GM21723 (cell line): ENCODE measurements at regions not wholly inside any gene's neighbourhood (a gene's known extent, or its start where the extent isn't known, plus 50 kb on each side); places are given as distances from the start of the nearest gene placed in this dataset.
"Not testable (repeated sequence)": the region's sequence is repeated elsewhere in the genome, so short reads cannot be mapped to it uniquely, and the experiment has no call there.

ENCODE experiments used
- ATAC-seq: cut with Tn5 transposase; IDR thresholded peaks from one replicate; pipeline ENCODE4 v1.9.1; 2021; ENCODE audit warnings: mild to moderate bottlenecking, moderate library complexity; ENCODE audit not compliant: unreplicated experiment

DNA sequence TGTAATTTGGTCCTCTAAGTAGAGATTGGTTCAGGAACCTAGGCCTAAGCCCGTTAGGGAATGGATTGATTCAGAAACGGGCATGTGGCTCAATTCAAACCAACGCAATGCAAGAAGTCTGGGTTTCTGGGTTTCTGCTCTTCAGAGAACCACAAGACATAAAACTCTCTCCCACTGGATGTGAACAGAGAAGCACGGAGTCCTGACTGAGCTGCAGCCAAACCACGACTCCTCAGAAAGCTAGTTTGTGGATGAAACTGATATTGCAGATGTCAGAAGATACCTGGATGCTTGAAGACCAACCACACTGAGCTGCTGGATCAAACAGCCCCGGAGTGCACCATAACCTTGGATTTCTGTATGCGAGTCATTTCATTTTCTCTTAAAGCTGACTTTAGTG, 50.0 kb downstream of the SOD2 start:
- ATAC-seq, result no peak

DNA sequence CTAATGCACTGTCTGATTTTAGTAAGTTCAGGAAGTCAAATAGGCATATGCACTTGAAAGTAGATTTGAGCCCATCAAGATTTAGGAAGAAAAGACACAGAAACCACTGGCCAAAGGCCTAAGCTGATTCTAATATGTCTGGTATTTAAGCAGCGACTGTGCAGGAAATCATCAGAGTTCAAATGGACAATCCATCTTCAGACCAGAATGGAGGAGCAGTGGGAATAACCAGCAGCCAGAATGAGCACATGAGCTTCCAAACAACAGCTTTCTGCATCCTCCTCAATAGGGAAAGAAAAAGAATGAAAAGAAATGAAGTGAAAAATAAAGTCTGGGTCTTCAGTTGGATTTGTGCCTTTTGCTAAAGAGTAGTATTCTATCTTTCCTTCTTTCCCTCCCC, 50.6 kb downstream of the SOD2 start:
- ATAC-seq, result no peak

DNA sequence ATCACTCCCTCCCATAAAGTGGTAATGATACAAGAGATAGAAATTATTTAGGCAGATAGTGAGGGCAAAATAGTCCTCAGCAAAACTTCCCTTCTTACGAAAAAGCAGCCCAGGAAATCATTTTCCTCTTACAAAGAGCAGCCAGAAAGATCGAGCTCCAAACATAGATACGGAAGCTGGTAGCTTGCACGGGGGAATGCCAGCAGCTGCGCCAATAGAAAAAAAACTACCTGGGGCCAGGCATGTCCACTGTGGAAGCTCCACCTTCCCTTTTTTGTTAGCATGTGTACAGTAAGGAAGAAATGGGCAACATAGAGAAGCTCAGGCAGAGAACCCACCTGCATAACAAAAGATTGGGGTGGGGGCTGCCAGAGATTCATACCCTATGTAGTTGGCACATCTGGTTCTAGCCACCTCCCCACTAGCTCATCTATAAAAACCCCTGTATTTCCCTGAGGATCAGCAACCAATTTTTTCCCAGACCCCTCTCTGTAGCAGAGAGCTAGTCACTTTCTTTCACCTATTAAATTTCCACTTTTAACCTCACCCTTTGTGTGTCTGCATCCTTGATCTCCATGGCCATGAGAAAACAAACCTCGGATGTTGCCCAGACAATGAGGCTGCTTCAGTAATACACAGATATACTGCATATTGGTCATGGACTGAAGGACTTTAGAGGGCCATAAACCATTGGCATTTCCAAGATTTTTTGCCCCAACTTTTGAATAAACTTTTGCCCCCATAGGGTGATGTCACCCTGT, 52.1 kb downstream of the SOD2 start:
- ATAC-seq, result no peak

DNA sequence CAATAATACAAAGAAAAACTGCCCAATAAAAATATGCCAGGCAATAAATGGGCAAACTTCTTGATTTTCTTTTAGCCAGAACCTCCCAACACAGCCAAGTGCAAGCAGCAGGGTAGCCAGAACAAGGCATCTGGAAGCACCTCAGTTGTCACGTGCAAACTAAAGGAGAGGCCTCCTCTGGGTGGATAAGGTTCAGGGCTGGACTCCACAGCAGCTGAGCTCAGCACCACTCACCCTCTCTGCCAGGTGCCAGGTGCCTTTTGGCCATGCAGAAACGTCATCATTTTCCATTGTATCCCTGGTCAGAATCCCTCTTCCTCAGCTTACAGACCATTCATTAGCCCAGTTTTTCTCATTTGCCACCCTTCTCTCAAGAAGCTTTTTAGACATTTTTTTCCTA, 52.7 kb downstream of the SOD2 start:
- ATAC-seq, result no peak

DNA sequence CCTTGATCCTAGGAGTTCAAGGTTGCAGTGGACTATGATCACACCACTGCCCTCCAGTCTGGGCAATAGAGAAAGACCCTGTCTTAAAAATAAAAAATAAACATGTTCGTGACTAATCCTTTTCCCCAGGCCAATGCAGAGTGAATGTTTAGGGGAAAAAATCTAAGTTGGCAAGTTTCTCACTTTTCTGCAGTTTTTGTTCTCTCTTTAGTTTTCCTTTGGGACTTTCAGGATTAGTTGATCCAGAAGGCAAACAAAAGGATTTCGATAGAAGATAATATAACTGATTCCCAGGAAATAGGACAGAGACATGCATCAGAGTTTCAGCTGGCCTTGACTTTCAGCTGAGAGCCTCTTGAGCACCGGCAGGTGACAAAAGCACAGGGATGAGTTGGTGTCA, 53.3 kb downstream of the SOD2 start:
- ATAC-seq, result no peak

DNA sequence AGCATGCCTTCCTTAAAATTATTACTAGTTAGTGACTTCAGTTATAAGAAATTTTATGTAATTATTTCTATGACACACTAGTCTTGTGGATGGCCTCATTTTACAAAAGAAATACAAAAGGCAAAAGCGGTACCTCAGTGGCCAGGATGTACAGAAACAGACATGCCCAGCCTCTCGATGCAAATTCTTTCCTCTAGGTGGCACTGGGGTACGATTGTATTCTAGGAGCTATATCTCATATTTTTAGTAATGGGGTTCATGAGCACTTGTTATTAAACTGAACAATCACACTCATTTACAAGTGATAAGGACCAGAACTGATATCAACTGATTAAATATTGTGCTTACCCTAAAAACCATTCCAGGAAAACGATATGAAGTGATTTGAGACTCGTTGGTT, 59.8 kb downstream of the SOD2 start:
- ATAC-seq, result no peak

DNA sequence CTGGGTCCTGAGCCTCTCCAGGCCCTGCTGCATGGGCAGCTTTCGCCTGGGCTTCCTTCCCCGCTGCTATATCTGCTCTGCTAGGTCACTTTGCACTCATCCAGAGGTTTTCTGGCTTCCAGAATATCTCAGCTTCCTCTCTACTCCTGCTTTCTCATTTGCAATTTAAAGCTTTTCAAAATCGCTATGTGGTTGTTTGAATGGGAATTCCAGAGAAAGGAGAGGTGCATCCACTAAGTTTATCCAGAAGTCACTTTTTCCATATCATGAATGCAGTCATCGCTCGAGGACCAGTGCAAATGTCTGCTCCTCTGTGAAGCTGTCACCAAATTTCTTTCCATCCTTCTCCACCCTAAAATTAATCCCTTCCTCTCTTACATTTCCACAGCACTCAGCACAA, 61.2 kb downstream of the SOD2 start:
- no peak for ATAC-seq

DNA sequence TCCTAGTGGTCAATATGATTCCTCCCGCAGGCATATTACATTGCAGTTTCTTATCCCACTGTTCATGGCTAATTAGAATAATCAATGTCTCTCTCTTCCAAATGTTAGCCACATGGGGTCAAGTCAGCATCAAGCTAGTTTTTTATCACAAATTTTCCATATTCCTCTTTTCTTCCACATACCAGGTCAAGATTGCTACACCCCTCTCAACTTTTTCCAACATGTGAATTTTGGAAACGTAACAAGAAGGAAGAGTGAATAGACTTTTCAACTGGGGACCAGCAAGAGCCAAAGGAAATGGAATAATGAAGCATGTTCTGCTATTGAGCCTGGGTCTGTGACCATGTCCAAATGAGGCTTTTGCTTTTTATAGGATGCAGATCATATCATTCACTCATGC, 65.1 kb downstream of the SOD2 start:
- no peak for ATAC-seq

DNA sequence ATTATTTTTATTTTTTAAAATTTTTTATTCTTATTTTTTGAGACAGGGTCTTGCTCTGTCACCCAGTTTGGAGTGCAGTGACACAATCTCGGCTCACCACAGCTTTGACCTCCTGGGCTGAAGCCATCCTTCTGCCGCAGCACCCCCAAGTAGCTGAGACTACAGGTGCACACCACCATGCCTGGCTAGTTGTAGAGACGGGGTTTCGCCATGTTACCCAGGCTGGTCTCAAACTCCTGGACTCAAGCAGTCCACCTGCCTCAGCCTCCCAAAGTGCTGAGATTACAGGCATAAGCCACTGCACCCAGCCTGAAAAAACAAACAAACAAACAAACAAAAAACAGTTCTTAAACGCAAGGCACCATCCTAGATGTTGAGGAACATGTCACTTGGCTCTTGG, 66.5 kb downstream of the SOD2 start:
- ATAC-seq, result not testable (repeated sequence)

DNA sequence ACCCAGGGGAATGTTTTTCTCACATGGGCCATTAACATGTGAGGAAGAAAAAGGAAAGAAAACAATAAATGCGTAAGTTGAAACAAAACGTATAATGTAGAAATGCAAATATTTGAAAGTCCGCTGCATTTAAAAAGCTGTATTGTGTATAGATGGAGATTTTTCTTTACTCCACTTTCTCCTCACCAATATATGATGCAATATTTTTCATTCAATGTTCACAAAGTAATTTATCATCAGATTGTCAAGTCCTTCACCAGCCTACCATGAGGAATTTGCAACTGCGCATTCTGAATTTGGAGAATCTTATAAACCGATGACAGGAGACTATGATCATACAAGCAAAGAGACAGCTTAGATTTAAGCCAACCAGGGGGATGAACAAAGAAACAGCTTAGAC, 69.9 kb downstream of the SOD2 start:
- no peak for ATAC-seq

DNA sequence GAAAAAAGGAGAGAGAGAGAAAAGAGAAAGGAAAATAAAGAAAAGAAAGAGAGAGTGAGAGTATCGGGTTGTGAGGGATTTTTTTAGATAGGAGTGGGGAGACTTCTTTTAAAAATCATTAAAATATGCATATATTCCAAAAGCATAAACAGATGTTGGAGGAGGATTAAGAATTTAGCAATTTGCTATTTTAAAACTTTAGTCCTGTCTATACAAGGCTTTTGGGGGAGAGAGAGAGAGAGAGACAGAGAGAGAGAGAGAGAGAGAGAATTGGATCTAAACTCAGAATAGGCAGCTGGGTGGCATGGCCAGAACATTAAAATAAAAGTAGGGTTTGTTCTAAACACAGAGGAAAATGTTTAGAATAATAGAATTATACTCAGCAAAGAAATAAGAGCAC, 72.1 kb downstream of the SOD2 start:
- ATAC-seq, result no peak

DNA sequence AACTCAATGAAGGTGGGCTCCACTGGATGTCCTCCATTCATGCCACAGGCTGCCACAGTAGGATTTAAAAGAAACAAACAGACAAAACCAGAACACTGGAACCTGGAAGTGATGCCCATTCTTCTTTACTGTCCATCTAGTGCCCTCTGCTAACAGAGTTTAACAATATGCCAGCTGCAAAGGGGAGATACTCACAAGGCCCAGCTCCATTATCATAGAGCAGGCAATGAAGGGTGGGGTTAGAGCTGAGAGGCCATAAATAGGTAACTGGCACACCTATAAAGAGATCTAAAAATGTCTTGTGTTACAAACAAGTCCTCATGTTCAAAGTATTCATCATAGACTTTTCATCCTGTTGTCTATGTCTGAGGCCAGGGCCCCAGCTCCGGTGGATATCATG, 75.6 kb downstream of the SOD2 start:
- ATAC-seq, result no peak

DNA sequence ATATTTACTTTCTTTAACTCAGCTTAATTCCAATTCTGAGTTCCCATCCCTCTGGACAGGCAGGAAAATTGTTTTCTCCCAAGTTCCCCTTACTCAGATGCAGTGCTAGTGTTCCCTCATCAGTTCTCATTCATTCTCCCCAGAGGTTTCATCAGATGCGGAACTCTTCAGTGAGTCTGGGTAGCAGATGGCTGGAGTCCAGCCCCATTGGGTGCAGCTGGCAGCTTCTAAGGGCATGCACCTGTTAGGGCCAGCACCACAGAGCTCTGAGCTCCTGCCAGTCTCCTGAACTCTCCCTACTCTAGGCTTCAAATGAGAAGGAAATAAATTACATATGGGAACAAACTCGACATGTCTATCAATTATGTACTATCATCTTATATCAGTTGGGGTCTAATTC, 76.6 kb downstream of the SOD2 start:
- ATAC-seq, result no peak

DNA sequence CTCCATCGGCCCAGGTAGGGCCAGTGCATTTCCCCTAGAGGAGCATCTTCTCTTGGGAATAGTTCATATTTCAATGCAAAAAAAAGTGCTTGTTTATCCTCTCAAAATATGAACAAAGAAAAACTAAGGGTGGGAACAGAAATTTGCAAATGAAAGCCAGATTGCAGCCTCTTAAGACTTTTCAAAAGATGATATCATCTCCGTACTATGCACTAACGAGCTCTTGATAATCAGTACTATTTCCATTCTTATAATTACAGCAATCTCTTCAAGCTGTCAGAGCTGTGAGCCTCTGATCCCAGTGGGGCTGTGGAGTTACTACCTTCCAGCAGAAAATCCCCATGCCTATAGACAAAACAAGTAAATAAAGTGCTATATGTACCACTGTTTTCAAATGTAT, 77.1 kb downstream of the SOD2 start:
- no peak for ATAC-seq

DNA sequence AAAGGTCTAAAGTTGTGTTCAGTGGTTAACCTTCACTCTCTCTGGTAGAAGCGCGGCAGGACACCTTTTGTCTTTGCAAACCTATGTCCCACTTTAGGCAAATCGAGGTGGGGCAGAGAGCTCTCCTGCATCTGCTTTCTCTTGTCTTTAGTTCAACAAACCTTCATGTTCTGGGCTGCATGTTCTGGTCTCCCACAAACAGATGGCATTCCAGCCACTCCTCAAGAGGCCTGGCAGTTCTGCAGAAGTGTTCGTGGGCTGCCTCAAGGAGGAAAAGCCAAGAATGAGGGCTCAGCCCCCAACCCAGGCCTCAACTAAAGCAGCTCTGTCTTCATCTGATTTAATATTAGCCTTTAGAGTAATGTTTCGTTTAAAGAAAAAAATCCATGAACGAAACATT, 82.2 kb downstream of the SOD2 start:
- no peak for ATAC-seq

DNA sequence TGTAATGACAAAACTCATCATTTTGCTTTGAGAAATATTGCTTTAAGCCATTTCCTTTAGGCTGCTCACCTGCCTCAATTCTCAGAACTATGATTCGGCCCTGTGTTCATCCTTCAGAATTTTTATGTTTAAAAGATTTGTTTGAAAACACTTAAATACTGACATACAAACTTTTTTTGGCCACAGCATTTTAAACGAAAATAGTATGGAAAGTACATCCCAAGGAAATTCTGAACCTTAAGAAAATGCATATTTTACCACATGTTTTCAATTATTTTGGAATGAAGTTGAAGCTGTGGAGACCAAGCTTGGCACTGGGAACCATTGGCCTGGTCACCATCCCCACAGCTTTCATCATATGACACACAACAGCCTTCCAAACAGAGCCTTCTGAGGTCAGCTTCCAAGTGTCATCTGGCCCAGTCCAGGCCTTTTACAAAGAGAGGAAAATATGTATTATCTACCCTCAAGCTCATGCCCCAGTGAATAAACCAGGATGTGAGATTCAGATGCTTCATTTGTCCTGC, 83.3 kb downstream of the SOD2 start:
- no peak for ATAC-seq

DNA sequence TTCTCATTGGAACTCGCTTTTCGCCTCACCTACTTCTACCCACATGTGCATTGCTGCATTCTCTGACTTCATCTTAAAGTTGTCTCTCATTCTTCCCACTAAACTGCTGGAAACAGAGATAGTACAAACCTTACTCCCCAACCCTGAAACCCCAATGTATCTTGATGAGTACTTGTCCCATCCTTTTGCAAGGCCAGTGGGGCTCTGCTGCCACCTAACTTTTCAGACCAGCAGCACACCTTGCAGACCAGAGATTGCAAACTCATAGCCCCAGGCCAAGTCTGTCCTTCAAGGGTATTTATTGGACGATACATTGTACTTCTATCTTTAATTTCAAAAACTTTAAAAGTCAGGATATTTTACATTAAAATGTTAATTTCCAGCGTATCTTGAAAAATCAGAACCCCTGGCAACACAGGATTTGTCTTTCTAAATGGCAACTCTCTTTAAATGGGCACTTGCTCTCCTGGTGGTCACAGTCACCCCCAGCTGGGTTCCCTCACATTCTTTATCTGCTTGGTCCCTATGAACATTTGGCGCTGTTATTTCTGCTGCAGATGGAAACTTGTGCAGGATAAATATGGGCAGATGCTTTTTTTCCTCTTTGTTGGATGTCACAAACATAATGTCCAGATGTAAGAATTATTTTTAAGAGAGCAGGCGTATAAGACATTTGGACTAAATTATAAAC, 83.9 kb downstream of the SOD2 start:
- ATAC-seq, result no peak

DNA sequence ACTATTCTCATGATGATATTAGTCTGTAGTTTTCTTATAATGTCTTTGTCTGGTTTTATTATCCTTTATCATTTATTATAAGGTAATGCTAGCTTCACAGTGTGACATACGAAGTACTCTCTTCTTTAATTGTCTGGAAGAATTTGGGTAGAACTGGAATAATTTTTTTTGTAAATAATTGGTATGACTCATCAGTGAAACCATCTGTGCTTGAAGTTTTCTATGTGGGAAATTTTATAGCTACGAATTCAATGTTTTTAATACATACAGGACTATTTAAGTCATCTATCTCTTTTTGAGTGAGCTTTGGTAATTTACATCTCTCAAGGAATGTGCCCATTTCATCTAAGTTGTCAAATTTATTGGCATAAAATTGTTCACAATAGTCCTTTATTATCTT, 86.3 kb downstream of the SOD2 start:
- no peak for ATAC-seq

DNA sequence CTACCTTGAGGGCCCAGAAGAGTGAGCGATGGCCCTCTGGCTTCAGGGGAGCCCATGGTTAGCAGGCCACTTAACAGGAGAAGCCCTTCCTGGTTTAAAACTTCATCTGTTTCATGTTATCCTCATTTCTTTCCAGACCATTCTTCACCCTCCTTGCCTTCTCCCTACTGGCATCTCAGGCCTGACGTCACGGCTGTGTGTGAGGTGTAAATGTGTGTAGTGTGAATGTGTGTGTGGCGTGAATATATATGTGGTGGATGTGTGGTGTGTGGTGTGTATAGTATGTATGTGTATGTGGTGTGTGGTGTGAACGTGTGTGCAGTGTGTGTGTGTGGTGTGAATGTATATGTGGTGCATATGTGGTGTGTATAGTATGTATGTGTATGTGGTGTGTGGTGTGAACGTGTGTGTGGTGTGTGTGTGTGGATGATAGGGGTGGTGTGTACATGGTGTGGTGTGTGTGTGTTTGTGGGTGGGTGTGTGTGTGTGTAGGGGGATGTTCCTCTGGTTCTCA, 88.5 kb downstream of the SOD2 start:
- no peak for ATAC-seq

DNA sequence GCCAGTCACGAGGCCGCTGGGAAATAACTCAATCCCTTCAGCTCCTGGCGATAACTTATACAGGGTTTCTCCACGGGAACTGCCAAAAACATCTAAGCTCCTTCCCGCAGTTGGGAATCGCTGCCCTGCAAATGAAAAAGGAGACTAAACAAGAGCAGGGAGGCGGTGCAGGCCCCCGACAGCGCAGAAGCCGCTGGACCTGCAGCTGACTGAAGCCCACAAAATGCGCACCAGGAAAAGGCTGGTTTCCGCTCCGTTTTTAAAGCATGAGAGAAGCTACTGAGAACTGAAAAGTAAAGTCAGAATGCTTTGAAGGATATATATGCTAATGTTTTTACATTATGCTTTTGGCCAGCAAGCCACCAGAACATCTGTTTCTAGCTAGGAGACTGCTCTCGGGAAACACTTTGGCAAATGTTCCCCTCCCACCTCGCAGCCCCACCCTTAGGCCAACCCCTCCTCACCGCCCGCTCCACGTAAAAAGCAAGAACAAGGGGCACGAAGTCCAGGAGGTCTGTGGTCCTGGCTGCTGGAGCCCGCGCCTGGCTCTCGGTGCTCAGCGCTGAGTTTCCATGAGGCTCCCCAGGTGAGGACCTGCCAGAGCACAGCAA, 90.5 kb downstream of the SOD2 start:
- ATAC-seq, result no peak

DNA sequence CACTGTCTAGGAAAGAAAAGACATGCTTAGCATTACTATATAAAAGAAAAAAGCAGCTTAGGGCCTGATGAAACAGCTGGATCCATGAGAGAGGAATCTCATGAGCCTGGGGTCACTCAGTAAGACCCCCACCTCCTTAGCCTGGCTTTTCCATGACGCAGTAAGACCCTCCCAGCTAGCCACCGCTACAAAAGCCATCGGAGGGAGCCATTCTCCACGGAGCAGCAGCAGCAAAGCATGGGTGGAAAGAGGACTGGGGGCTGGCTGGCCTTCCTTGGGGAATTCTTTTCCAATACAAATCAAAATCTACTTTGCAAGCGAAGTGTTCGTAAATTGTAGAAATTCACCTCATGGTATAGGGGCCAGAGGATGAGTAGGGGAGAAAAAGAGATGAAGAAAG, 91.8 kb downstream of the SOD2 start:
- ATAC-seq, result no peak

DNA sequence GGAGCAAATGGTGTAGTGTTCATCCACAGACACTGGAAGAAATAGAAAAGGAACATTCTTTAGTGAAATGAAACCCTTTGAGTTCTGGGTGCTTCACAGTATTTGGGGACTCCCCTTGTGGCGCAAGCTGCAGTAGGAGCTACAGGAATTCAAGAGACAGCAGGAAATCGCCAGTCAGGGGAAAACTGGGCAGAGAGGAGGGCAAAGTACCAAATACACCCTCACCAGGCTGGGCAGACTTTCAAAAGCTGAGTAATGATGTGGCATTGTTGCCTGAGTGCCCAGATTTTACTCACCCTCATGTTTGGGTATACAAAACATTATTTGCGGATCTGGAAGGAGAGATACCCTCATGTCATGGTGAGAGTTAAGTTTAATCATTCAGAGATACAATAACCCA, 97.9 kb downstream of the SOD2 start:
- no peak for ATAC-seq
